ENCODE measurements at regions not wholly inside any gene's neighbourhood (a gene's known extent, or its start where the extent isn't known, plus 50 kb on each side); places are given as distances from the start of the nearest gene placed in this dataset.

- TF ChIP-seq EZH2 (IDR thresholded peaks at IDR 0.05; ENCODE audit: borderline replicate concordance, insufficient read depth, low read depth, low read length, poor library complexity, severe bottlenecking) (no peak), CTCF (IDR thresholded peaks at IDR 0.05) (no peak)
- H3K36me3 ChIP-seq (replicated peaks in 1 of 2; ENCODE audit: control extremely low read depth in 1 of 2, control insufficient read depth in 1 of 2, extremely low read depth in 1 of 2, insufficient read depth in 2 of 2, low read length in 1 of 2) = no peaks in the 10 kb centered on the region
- H3K27me3 ChIP-seq (replicated peaks in 1 of 4; ENCODE audit: control extremely low read depth in 1 of 4, control insufficient read depth in 3 of 4, insufficient read depth in 4 of 4, low read length in 3 of 4) = no peaks in the 10 kb centered on the region
- WGBS (ENCODE audit: insufficient coverage) = 71% methylated on average over 1 of the region's 1 CpG
- H4K20me1 ChIP-seq (ENCODE audit: control insufficient read depth, insufficient read depth, low read length, poor library complexity, severe bottlenecking) = no peaks in the 10 kb centered on the region
- H2AFZ ChIP-seq (ENCODE audit: insufficient read depth, low read depth, low read length, poor library complexity, severe bottlenecking) = no peak overlapping the region
- Mint-ChIP-seq H3K27ac (no peak overlapping the region), H3K4me3 (no peak overlapping the region), H3K4me1 (no peaks in the 10 kb centered on the region), H3K9me3 (ENCODE audit: insufficient read depth) (no peaks in the 10 kb centered on the region), H3K27me3 (peaks cover 9% of the 10 kb centered on the region)
- ATAC-seq (ENCODE audit: low read depth) (no peak), DNase-seq (no peak)
- ChIA-PET POLR2A (no interaction called here), CTCF (interaction anchor here (1.2 to 4.4 kb wide), 7 partner anchors 24 to 1211 kb away, joined by 3 to 47 read pairs (median 6); no protein-coding TSS in a partner anchor)
- no peaks in the 10 kb centered on the region for H3K9me3 ChIP-seq (ENCODE audit: control extremely low read depth in 1 of 3, control insufficient read depth in 2 of 3, insufficient read depth in 1 of 3, low read length in 2 of 3)
- H3K4me1 ChIP-seq (ENCODE audit: control insufficient read depth in 2 of 2, insufficient read depth in 2 of 2, low read length in 2 of 2) = no peaks in the 10 kb centered on the region
- no peaks in the 10 kb centered on the region for H3K79me2 ChIP-seq (ENCODE audit: control insufficient read depth, insufficient read depth, low read length)
- no peak overlapping the region for H3K4me3 ChIP-seq (ENCODE audit: control extremely low read depth in 1 of 5, extremely low read depth in 1 of 5, insufficient read depth in 1 of 5, low read depth in 2 of 5, low read length in 4 of 5)
- intact Hi-C loops (cut with micrococcal nuclease) = loop anchor here (5.0 to 10.0 kb wide), 5 partner anchors 120 to 975 kb away; partner anchors contain the start of gene RAP2B
- H3K9ac ChIP-seq (ENCODE audit: low read length) = no peak overlapping the region
- H3K4me2 ChIP-seq (replicated peaks; ENCODE audit: low read depth, low read length, poor library complexity, severe bottlenecking) = no peak overlapping the region
- no peak overlapping the region for H3K27ac ChIP-seq (ENCODE audit: low read length in 2 of 2)
Measured at GRCh38 chr3:153042088-153042487, 119.9 kb upstream of the RAP2B start.

- no peaks in the 10 kb centered on the region for H3K9me3 Mint-ChIP-seq (ENCODE audit: insufficient read depth)
- 100% methylated on average over 1 of the region's 3 CpGs for WGBS (ENCODE audit: insufficient coverage)
Measured at GRCh38 chr3:153043729-153044328, 118.2 kb upstream of the RAP2B start.

More at GRCh38 chr3:153043729-153044328, 118.2 kb upstream of the RAP2B start:
- ATAC-seq (ENCODE audit: low read depth) = no peak
- Histone ChIP-seq H3K9ac (ENCODE audit: low read length) (no peak overlapping the region), H3K4me1 (ENCODE audit: control insufficient read depth in 2 of 2, insufficient read depth in 2 of 2, low read length in 2 of 2) (no peaks in the 10 kb centered on the region), H3K36me3 (replicated peaks in 1 of 2; ENCODE audit: control extremely low read depth in 1 of 2, control insufficient read depth in 1 of 2, extremely low read depth in 1 of 2, insufficient read depth in 2 of 2, low read length in 1 of 2) (no peaks in the 10 kb centered on the region), H4K20me1 (ENCODE audit: control insufficient read depth, insufficient read depth, low read length, poor library complexity, severe bottlenecking) (no peaks in the 10 kb centered on the region), H3K9me3 (ENCODE audit: control extremely low read depth in 1 of 3, control insufficient read depth in 2 of 3, insufficient read depth in 1 of 3, low read length in 2 of 3) (no peaks in the 10 kb centered on the region), H3K27ac (ENCODE audit: low read length in 2 of 2) (no peak overlapping the region), H2AFZ (ENCODE audit: insufficient read depth, low read depth, low read length, poor library complexity, severe bottlenecking) (no peak overlapping the region), H3K27me3 (replicated peaks in 1 of 4; ENCODE audit: control extremely low read depth in 1 of 4, control insufficient read depth in 3 of 4, insufficient read depth in 4 of 4, low read length in 3 of 4) (no peaks in the 10 kb centered on the region), H3K79me2 (ENCODE audit: control insufficient read depth, insufficient read depth, low read length) (no peaks in the 10 kb centered on the region), H3K4me2 (replicated peaks; ENCODE audit: low read depth, low read length, poor library complexity, severe bottlenecking) (no peak overlapping the region), H3K4me3 (ENCODE audit: control extremely low read depth in 1 of 5, extremely low read depth in 1 of 5, insufficient read depth in 1 of 5, low read depth in 2 of 5, low read length in 4 of 5) (no peak overlapping the region)
- TF ChIP-seq CTCF (IDR thresholded peaks at IDR 0.05) (no peak), EZH2 (IDR thresholded peaks at IDR 0.05; ENCODE audit: borderline replicate concordance, insufficient read depth, low read depth, low read length, poor library complexity, severe bottlenecking) (no peak)
- no peak for DNase-seq
- H3K27ac Mint-ChIP-seq = no peak overlapping the region
- intact Hi-C loops (cut with micrococcal nuclease) = loop anchor here (1.0 to 10.0 kb wide), 7 partner anchors 118 to 973 kb away; partner anchors contain the start of gene RAP2B
- no peak overlapping the region for H3K4me3 Mint-ChIP-seq
- POLR2A ChIA-PET = no interaction called here
- H3K27me3 Mint-ChIP-seq = peaks cover 6% of the 10 kb centered on the region
- H3K4me1 Mint-ChIP-seq = no peaks in the 10 kb centered on the region
- CTCF ChIA-PET = interaction anchor here (0.6 to 4.4 kb wide), 26 partner anchors 8 to 1209 kb away, joined by 3 to 47 read pairs (median 4); no protein-coding TSS in a partner anchor
